Suprapubic skin (tissue), 4 donors: ENCODE measurements at regions not wholly inside any gene's neighbourhood (a gene's known extent, or its start where the extent isn't known, plus 50 kb on each side); places are given as distances from the start of the nearest gene placed in this dataset.

Experiments
- POLR2A ChIP-seq, 2 donors: fragments of 450-650 bp; IDR thresholded peaks; one replicate each; pipeline ENCODE4 v1.6.1; 2017; ENCODE audit warnings: antibody characterized with exemption in 2 of 2, mild to moderate bottlenecking in 2 of 2, moderate library complexity in 2 of 2
- POLR2AphosphoS5 ChIP-seq, 3 donors: sonication (generic); formaldehyde crosslinking; IDR thresholded peaks; one replicate each; pipeline ENCODE4 v1.6.1; 2017; ENCODE audit warnings: antibody characterized with exemption in 3 of 3
- TF ChIP-seq, protein P1 (sequence below), 2 donors: fragments of 200-600 bp in 1 of 2; fragments of 450-650 bp in 1 of 2; sonication (generic) in 1 of 2; IDR thresholded peaks; one replicate each; pipeline ENCODE4 v1.5.1; 2016 to 2019; ENCODE audit warnings: antibody characterized with exemption in 2 of 2, mild to moderate bottlenecking in 1 of 2, moderate library complexity in 1 of 2

DNA sequence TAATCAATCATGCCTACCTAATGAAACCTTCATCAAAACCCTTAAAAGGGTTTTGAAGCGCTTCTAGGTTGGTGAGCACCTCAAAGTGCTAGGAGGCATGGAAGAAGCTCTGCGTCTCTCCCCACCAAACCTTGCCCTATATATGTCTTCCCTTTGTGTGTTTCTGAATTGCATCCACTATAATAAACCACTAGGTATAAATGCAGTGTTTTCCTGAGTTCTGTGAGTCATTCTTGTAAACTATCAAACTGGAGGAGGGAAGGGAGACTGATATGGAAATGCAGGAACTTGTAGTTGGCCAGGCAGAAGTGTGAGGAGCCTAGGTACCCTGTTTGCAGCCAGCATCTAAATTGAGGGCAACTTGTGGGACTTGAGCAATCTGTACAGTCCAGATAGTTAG, 698.8 kb downstream of the DOK5 start:
- TF ChIP-seq, protein P1, sequence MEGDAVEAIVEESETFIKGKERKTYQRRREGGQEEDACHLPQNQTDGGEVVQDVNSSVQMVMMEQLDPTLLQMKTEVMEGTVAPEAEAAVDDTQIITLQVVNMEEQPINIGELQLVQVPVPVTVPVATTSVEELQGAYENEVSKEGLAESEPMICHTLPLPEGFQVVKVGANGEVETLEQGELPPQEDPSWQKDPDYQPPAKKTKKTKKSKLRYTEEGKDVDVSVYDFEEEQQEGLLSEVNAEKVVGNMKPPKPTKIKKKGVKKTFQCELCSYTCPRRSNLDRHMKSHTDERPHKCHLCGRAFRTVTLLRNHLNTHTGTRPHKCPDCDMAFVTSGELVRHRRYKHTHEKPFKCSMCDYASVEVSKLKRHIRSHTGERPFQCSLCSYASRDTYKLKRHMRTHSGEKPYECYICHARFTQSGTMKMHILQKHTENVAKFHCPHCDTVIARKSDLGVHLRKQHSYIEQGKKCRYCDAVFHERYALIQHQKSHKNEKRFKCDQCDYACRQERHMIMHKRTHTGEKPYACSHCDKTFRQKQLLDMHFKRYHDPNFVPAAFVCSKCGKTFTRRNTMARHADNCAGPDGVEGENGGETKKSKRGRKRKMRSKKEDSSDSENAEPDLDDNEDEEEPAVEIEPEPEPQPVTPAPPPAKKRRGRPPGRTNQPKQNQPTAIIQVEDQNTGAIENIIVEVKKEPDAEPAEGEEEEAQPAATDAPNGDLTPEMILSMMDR (IDR thresholded peaks at IDR 0.05) = no peak
- no peak for TF ChIP-seq POLR2AphosphoS5 (IDR thresholded peaks at IDR 0.05)
- no peak for TF ChIP-seq POLR2A (IDR thresholded peaks at IDR 0.05)
